ENCODE measurements at regions not wholly inside any gene's neighbourhood (a gene's known extent, or its start where the extent isn't known, plus 50 kb on each side); places are given as distances from the start of the nearest gene placed in this dataset.

DNA sequence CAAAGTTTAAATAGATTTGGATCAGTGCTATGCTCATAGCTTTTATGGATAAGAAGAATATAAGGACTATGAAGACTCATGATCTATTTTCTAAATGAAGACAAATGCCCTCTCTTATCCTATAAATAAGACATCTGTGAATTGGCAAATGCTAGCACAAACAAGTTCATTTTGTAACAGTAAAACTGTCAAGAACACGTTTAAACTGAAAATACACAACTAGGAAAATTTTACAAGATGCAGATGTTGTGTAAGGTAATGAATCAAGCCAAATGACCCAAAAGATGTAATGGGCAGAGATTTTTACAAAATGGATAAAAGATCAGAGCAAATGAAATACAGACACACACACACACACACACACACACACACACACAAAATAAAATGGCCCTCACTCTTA lies 180.5 kb downstream of the MOXD1 start:
- TF ChIP-seq, protein P1, sequence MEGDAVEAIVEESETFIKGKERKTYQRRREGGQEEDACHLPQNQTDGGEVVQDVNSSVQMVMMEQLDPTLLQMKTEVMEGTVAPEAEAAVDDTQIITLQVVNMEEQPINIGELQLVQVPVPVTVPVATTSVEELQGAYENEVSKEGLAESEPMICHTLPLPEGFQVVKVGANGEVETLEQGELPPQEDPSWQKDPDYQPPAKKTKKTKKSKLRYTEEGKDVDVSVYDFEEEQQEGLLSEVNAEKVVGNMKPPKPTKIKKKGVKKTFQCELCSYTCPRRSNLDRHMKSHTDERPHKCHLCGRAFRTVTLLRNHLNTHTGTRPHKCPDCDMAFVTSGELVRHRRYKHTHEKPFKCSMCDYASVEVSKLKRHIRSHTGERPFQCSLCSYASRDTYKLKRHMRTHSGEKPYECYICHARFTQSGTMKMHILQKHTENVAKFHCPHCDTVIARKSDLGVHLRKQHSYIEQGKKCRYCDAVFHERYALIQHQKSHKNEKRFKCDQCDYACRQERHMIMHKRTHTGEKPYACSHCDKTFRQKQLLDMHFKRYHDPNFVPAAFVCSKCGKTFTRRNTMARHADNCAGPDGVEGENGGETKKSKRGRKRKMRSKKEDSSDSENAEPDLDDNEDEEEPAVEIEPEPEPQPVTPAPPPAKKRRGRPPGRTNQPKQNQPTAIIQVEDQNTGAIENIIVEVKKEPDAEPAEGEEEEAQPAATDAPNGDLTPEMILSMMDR (IDR thresholded peaks at IDR 0.05) = no peak
- no peak for TF ChIP-seq POLR2A (IDR thresholded peaks at IDR 0.05)

All from Peyer's patch (tissue), 4 donors.